GM18511 (cell line): ENCODE measurements at regions not wholly inside any gene's neighbourhood (a gene's known extent, or its start where the extent isn't known, plus 50 kb on each side); places are given as distances from the start of the nearest gene placed in this dataset.
A peak's percentile ranks its signal among the peaks of the same experiment; 100 is the strongest.
"Not testable (repeated sequence)": the region's sequence is repeated elsewhere in the genome, so short reads cannot be mapped to it uniquely, and the experiment has no call there.

ENCODE experiments used
- ATAC-seq: cut with Tn5 transposase; IDR thresholded peaks from one replicate; pipeline ENCODE4 v1.9.1; 2021; ENCODE audit warnings: mild to moderate bottlenecking, moderate library complexity; ENCODE audit not compliant: unreplicated experiment

DNA sequence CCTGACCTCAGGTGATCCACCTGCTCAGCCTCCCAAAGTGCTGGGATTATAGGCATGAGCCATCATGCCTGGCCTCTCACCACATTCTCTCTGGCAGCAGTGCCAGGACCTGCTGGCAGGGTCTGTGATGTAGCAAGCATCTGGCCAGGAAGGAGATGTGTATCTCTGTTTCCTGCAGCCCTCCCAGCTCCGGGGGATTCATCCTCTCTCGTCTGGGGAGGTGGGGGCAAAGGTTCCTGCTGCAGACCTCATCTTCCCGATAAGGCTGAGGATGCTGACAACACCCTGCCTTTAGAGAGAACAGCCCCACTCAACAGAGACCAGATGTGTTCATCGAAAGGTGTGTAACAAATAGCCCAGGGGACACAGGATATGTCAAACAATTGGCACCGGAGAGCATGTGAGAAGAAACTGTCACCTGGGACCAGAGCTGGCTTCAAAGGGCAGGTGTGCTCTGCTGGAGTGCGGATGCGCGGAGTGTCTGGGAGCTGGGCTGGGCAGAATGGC is 54.8 kb upstream of the SEC14L1 start:
- no peak for ATAC-seq

DNA sequence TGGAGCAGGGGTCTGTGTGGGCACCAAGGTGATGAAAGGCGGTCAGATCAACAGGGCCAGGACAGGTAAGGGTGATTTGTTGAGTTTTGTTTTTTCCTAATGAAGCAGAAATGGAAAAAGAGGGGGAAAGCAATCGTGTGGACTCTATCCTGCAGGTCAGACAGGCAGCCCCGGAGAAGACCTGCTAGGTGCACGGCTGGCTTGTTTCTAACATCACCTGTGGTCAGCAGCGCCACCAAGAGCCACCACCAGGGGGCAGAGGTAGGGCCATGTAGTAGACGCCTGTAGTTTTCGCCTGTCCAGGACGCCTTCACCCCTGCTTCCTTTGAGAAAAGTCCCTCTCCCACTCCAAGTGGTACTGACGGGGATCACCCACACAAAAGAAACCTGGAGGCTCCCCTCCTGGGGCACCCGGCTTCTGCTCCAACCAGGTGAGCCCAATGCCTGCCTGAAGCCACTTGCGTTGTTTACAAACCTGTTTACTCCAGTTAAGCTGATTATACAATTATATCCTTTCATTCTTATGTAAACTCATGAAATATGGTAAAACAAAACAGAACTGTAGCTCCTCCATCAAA is 54.2 kb upstream of the SEC14L1 start:
- peak; percentile 52 for ATAC-seq

DNA sequence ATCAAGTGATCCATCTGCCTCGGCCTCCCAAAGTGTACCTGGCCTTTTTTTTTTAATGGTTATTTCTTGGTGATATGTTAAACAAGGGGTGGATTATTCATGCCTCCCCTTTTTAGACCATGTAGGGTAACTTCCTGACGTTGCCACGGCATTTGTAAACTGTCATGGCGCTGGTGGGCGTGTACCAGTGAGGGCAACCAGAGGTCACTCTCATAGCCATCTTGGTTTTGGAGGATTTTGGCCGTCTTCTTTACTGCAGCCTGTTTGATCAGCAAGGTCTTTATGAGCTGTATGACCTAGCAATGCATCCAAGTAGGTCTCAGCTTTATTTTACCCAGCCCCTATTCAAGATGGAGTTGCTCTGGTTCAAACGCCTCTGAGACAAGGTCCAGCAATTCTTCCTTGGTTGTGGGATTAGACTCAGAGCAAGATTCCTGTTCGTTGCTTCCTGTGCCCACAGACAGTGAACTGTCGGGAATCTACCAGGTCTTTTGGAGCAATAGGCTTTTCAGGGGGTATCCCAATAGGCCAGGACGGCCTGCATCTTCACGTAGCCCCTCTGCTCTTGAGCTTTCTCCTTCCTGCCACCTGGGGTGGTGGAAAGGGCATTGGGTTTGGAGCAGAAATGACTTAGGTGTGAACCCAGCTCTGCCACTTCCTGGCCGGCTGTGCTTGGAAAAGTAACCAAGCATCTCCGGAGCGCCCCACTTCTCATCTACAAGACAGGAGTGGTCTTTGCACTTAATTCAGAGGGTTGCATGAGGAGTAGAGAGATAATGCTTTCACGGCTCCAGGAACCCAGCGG is 52.9 kb upstream of the SEC14L1 start:
- ATAC-seq = no peak

DNA sequence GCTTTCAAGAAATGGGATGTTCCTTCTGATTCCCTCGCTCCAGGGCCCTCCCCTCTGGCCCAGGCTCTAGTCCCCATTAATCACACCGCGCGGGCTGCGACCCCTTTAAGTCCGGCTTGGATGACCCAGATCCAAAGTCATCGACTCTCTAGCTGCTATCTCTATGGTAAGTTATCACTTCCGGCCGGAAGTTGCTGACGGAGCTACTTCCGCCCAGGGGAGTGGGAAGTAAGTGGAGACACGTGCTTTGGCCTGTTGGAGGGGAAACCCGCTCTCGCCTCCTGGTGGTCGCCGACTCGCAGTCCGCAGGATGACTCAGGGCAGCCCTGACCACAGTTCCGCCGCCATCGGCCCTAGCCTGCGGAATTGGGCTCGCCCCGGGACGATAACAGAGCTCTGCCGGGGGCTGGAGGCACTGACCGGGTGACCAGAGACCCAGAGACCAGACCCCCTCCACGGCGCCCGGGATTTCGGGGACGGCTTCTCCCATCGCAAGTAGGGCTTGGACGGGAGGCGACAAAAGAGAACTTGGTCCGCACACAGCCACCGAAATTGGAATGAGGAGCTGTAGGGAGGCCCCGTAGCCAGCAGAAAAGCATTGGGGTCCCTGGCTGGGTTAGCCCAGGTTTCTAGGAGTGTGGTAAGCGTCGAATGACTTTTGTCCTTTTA is 52.2 kb upstream of the SEC14L1 start:
- peak; percentile 81 for ATAC-seq

DNA sequence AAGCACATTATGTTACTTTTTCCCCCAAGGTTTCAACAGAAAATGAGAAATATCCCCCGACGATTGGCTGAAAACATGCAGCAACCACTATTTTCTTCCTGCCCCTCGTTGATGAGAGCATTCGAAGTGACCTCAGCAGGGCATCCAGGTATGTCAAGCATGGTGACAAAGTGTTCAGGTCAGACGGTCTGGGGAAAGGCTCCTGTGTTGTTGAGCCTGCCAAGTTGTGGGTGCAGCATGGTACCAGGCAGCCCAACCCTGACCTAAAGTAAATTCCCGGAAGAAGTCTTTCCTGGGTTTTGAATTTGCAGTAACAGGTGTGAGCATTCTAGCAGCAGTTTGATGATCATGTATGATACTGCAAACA is 51.7 kb upstream of the SEC14L1 start:
- no peak for ATAC-seq

DNA sequence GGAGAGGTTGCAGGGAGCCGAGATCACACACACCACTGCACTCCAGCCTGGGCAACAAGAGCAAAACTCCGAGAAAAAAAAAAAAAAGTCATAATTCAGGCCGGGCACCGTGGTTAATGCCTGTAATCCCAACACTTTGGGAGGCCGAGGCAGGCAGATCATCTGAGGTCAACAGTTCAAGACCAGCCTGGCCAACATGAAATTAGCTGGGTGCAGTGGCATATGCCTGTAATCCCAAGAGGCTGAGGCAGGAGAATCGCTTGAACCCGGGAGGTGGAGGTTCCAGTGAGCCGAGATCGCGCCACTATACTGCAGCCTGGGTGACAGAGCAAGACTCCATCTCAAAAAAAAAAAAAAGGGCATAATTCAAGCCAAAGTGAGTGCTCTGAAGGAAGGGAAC is 50.8 kb upstream of the SEC14L1 start:
- ATAC-seq = not testable (repeated sequence)

DNA sequence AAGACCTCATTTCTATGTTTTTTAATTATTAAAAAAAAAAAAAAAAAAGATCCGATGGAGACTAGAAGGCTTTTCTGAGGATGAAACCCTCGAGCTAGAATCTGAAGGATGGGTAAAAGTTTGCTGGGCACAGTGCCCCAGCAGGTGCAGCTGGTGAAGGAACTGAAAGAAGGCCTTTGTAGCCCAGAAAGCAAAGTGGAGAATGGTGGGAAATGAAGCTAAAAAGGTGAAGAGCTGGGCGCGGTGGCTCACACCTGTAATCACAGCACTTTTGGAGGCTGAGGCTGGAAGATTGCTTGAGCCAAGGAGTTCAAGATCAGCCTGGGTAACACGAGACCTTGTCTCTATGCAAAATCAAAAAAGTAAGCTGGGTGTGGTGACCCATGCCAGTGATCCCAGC is 50.3 kb upstream of the SEC14L1 start:
- ATAC-seq = no peak
